Myocyte (in vitro differentiated cells): ENCODE measurements at regions not wholly inside any gene's neighbourhood (a gene's known extent, or its start where the extent isn't known, plus 50 kb on each side); places are given as distances from the start of the nearest gene placed in this dataset.
"Not testable (repeated sequence)": the region's sequence is repeated elsewhere in the genome, so short reads cannot be mapped to it uniquely, and the experiment has no call there.

Source experiments
- DNase-seq: peaks from one replicate; pipeline ENCODE4 v3.0.0-alpha.2; 2012; ENCODE audit warnings: low read depth

- DNase-seq, result peak; percentile 81
These were observed 454.6 kb upstream of the ZNG1F start for GRCh38 chr9:41643571-41644279.

- not testable (repeated sequence) for DNase-seq
These were observed 444.6 kb upstream of the ZNG1F start for GRCh38 chr9:41633726-41634125.

GRCh38 chr9:41623666-41624065 lies 434.5 kb upstream of the ZNG1F start:
- not testable (repeated sequence) for DNase-seq

GRCh38 chr9:41619254-41619653 lies 430.1 kb upstream of the ZNG1F start:
- not testable (repeated sequence) for DNase-seq

GRCh38 chr9:41606961-41607547 lies 417.9 kb upstream of the ZNG1F start:
- not testable (repeated sequence) for DNase-seq

- not testable (repeated sequence) for DNase-seq
These were observed 376.5 kb upstream of the ZNG1F start for GRCh38 chr9:41565572-41565971.
